ENCODE measurements at regions not wholly inside any gene's neighbourhood (a gene's known extent, or its start where the extent isn't known, plus 50 kb on each side); places are given as distances from the start of the nearest gene placed in this dataset.

DNA sequence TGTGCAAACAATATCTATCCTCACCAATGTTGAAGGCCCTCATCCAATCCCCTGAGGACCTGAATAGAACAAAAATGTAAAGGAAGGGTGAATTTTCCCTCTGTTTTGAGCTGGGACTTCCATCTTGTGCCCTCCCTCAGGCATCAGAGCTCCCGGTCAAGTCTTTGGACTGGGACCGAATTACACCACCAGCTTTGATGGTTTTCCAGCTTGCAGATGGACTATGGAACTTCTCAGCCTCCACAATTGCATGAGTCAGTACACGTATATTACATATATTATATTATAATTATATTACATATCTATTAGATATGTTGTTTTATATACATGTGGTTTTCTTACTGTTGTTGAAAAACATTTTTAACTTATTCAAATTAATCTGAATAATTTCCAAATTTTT is 496.4 kb downstream of the CMPK2 start:
- no peak for DNase-seq

DNA sequence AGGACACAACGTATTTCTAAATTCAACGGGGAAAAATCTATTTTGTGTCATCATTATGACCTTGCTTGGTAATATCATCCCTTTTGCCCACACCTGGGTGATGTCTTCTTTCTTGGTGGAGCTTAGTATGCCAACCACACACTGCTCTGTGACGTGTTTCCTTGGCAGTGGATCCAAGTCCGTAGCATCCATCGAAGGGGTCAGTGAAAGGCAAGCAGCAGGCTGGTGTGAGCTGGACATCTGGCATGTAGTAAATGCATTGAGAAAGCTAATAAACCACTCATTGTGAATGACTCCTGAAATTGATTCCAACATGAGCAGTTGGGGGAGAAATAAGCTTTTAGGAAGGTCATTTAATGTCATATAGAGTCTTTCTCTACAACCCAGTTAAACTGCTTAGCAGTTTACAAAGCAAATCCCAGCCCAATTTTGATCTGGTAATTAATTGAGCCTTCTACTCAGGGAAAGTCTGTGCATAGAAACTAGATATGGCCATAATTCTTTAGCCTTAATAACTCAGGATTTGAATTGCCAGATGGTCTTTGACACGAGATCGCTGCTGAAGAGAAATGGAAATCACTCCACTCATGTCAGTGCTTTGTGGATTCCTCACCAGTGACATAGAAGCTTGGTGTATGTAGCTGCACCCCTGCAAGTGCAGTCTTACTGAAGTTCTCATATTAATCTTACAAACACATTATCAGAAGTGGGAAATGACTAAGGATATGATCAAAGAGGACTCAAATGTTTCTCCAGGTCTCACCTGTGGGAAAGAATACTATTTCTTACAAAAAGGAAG is 494.8 kb downstream of the CMPK2 start:
- DNase-seq: no peak

DNA sequence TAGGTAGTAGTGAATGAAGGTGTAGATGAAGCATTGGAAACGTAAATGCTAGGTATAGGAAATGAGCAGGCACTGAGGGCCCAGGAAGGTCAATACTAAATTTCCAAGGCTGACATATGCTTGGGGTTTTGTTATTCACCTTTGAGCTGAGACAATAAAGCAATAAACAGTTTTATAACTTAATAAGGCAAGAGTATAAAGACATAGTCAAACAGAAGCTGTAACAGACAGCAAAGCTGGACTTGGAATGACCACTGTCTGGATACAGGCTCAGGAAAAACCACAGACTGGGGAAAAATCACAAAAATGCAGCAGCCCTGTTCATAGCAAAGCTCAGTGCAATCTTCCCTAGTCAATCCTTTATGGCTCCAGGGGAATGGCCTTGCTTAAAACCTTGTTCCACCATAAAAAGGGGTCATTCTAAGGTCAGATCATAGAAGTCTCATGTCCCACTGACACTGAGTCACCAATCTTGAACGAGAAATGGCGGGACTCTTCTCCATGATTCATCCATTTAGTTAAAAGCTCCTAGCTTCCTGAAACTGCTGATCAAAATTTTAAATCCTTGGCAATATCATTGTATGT is 493.3 kb downstream of the CMPK2 start:
- DNase-seq: no peak

DNA sequence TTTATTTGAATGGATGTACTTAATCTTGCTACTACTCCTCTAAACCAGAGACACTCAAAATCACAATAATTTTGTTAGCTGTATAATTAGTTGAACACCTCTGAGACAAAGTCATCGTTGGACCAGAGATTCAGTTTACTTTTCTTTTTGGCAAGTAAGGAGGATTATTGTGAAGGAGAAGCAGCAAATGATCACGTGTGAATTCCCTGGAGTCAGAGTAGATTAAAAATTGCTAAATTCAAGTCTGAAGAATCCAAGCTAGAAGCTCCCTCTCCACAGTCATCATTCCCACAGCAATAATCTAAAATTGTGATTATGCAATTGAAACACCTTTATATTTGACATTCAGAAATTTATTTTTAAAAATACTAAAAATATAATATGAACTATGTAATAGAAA is 484.4 kb downstream of the CMPK2 start:
- DNase-seq: no peak

DNA sequence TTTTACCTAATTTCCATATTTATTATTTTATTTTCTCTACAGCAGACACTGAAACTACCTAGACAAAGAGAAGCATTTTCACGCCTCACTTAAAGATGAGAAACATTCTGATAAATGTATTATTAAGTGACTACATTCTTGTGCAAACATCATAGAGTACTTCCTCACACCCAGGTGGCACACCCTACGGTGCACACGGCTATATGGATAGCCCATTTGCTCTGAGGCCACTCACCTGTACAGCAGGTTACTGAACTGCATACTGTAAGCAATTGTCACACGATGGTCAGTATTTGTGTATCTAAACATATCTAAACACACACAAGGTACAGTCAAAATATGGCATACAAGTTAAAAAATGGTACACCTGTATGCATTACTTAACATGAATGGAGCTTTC is 481.4 kb downstream of the CMPK2 start:
- DNase-seq: no peak

DNA sequence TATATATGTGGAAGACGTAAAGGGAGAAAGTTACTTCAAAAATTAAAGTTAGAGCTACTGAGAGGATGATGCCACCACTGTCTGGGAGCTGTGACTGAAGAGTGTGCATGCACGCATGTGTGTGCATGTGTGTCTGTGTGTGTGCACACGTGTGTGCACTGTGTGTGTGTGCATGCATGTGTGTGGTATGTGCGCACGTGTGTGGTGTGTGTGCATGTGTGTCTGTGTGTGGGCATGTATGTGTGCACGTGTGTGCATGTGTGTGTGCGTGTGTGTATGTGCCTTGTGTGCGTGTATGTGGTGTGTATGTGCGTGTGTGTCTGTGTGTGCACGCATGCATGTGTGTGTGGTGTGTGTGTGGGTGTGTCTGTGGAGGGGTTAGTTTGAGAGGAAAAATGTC is 473.4 kb downstream of the CMPK2 start:
- DNase-seq: no peak

DNA sequence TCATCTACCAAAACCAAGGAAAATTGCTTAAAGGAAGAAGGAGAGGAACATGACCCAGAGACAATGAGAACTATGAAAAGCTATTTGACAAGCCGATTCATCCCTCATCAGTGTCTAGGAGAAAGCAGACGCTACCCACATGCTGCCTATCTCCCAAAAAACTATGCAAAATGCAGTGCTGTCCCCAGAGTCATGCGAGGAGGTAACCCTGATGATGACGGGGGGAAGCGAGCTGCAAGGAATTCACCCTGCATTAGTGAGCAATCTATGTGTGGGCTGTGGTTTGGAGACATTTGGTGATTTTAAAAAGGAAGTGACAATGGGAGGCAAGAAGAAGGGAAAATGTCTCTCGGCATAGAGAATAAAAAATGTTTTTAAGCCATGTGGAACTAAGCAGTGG is 472.7 kb downstream of the CMPK2 start:
- DNase-seq: no peak

DNA sequence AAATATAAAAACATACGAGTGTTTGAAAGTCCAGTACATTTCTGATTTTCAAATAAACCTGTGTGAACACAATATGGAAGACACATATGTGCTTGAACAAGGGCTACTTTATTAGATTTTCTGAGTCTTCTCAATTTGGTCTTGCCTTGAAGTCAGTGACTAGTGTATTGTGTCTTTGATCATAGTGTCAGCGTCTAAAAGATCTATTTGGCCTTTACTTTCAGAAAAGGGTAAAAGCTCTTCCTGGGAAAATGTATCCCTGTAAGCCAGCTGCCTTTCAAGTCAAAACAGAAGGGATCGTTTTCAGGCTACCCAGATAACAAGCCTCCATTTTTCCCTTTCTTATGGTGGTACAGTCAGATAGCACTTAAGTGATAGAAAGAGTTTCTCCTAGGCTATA is 471.9 kb downstream of the CMPK2 start:
- no peak for DNase-seq

DNA sequence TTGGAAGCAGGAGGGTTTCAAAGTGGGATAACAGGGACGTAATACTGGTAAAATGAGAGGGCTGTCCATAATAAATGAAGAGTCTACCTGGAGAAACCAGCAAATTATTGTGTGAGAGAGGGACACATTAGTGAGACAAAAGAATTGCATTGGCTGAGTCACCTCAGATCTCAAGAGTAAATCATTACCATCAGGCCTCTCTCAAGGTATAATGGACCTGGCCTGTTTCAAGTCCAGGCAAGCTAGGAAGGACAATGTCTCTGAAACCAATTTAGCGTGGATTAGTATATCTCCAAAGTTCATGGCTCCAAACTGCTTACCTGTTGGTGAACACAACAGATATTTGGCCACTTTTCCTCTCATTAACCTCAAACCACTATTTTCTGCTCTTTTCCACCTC is 471.4 kb downstream of the CMPK2 start:
- no peak for DNase-seq

DNA sequence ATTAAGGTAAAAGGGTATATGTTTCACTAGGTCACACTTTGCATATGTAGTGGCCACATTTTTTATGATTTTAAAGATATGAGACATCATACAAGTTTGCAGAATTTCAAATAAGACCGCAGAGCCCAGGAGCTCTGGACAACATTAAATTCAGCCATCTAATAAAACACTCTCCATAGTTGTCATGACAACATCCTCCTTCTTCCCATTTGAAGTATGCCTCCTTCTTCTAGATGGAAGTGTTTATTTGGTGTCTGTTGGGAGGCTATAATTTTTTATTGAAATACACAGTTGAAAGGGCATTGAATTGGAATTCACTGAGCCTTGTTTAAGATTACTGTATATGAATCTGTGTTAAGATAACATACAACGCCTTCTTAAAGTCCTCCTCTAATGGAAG is 467.3 kb downstream of the CMPK2 start:
- DNase-seq: no peak

DNA sequence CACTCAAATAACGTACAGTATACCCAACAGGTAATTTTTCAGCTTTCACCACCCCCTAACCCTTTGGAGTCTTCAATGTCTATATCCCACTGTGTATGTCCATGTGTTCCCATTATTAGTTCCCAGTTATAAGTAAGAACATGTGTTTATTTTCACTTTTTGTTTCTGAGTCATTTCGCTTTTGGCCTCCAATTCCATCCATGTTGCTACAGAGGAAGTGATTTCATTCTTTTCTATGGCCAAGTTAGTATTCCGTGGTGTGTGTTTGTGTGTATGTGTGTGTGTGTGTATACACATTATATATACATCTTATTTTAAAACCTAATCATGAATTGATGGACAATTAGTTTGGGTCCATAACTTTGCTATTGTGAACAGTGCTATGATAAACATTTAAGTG is 464.4 kb downstream of the CMPK2 start:
- DNase-seq: no peak

DNA sequence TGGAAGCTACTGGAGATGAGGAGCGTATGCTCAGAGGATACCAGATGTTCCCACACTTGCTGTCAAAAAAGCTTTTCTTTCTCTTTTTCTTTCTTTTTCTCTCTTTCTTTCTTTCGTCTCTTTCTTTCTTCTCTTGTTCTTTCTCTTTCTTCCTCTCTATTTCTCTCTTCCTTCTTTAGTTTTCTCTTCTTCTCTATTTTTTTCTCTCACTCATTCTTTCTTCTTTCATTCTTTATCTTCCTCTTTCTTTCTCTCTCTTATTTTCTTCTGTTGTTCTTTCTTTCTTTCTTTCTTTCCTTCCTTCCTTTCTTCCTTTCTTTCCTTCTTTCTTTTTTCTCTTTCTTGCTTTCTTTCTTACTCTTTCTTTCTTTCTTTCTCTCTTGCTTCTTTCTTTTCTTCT is 457.6 kb downstream of the CMPK2 start:
- no peak for DNase-seq

DNA sequence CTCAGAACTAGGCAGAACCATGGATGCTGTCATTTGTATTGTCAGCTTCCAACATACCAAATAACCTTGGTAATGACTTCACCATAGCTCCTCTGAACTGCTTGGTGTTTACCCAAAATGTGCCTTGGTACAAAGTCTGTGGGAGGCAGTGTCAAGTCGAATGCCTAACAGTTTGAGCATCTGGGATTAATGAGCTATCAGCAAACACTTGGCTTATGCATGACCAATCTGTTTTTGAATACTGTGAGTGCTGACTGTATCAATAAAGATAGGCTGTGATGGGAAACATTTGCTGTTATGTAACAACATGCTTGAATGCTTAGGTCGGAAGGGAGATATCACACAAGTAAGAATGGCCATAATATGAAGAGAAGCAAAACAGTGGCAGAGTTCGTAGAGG is 455.4 kb downstream of the CMPK2 start:
- DNase-seq: no peak

DNA sequence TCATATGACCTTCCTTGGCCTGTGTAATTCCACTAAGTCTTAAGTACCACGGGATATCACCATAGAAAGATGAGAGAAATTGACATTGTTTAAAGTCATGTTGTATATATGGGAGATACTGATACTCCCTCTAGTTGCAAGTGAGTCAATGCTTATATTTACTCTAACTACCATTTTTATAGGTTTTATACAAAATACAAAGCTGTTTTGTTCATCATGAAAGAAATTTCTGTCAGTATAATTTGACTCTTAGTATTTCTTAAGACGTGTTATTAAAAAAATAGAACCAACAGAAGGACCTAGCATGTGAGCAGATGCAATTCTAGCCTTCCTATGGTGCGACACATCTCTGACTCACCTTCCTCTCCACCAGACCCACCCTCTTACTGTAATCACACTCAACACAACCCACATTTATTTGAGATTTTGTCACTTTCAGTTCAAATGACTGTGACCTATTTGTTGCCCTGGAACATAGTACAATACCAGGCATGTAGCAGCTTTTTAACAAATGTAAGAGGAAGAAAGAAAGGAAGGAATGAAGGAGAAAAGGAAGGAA is 453.1 kb downstream of the CMPK2 start:
- DNase-seq: no peak

DNA sequence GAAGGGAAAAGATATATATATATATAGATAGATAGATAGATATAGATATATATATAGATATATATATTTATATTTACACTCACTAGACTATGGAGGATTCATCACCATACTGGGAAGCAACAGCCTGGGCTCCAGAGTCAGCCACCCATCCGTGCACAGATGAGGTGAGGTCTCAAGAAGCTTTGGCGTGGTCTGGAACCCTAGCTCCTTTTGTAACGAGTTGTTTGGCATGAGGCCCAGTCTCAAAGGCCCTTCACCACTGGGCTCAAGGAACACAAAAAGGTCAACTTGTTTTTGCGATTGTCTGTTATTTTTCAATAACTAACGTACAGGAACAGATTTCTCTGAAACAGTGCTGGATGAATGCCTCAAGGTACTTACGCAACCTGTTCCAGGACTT is 448.7 kb downstream of the CMPK2 start:
- no peak for DNase-seq

DNA sequence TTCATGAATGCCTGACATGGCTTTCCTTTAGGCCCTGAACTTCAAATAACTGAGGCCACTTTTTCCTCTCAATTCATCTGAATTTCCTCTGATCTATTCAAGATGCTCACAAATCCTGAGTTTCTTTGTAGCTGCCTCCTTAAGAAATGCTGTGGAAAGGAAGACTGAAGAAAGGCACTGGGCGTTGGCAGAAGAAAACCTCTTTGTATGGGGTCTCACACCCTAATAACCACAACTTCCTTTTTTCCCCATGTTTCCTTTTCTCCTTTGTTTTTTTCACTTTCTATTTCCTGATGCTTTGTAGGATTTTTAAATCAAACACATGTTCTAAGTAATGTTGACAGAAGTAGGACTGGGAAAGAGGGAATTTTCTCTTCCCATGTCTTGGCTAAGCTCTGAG is 447.4 kb downstream of the CMPK2 start:
- no peak for DNase-seq

DNA sequence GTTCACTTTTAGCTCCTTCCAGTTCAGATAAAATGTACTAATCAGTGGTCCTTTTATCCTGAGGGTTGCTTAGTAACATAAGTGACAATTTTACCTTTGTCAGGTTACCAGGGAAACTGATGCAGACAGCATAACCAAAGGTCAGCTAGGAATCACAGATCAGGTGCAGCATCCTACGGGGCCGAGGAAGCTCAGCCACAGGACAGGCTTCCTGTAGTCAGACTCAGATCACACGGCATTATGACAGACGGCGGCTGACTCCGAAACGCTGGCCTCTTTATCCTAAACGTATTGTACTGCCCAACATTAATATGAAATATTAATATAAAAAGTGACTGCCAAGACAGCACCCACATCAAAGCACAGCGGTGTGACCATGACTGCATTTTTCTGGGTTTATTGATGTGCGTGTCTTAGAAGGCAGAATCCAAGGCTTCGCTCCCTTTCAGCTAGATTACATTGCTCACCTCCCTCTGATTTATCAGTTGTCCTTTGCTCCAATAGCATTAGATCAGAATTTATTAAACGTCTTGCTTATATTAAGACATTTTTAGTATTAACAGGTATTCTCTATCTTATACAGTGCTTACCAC is 444.5 kb downstream of the CMPK2 start:
- no peak for DNase-seq

DNA sequence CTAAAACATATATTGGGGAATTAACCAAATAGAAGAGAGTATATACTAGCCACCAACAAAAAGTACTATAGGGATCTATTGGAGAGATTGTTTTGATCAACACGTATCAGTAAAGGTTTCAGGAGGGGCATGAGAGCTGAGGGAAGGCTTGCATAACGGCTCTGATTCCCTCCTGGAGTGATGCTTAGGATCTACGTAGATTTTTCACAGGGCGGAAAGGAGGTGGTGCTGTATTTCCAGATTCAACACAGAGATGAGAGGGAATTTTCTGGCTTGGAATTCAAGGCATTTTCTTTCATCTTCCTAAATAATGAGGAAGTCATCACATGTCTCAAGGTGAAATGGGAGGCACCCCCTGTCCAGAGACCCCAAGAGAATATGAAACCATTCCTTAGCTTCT is 443.8 kb downstream of the CMPK2 start:
- DNase-seq: no peak

DNA sequence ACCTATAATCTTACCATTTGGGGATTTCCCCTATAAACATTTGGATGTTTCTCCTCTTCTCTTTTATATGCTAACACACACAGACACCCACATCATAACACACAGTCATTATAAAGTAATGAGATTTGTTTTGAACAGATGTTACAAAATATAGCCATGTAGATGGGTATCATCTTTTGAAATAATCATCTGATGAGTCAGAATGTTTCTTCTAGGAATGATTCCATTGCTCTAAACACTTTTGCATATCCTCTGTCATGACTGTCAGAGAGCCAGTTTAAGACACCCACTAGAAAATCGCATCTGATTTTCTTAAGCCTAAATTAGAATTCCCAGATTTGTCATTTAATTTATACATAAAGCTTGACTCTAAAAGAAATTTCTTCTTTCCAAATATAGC is 442.6 kb downstream of the CMPK2 start:
- DNase-seq: no peak

DNA sequence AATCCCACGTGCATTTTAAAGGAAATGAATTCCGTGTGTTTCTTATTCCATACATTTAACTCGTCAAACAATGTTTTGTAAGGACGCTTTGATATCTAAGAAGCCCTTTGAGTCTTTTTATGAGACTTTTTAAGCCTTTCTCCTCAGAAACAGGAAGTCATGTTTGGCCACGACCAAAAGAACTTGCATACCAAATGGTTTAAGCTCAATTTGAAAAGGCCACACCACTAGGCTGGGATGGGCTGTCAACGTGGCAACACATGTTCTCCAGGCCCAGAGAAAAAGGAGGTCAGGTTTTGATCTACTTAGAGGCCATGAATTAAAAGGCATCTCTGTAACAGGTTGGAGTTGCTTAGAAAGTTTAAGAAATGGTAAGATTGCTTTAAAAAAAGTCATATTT is 441.8 kb downstream of the CMPK2 start:
- no peak for DNase-seq

DNA sequence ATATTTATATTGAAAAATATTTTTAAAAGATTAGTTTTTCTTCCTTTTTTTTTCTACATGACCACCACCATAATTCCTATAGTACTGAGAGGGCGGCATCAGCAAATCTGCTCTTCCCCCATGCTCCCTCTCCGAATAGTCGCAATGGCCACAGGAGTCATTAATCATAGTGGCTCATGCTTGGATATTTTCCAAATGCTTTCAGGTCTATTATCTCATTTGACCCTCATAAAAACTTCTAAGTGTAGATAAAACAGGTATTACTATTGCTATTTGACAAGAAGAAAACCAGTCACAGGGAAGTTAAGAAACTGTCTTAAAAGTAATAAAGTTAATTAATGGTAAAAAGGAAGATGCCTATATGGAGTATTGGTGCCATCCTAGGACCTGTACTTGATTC is 440.7 kb downstream of the CMPK2 start:
- DNase-seq: no peak

DNA sequence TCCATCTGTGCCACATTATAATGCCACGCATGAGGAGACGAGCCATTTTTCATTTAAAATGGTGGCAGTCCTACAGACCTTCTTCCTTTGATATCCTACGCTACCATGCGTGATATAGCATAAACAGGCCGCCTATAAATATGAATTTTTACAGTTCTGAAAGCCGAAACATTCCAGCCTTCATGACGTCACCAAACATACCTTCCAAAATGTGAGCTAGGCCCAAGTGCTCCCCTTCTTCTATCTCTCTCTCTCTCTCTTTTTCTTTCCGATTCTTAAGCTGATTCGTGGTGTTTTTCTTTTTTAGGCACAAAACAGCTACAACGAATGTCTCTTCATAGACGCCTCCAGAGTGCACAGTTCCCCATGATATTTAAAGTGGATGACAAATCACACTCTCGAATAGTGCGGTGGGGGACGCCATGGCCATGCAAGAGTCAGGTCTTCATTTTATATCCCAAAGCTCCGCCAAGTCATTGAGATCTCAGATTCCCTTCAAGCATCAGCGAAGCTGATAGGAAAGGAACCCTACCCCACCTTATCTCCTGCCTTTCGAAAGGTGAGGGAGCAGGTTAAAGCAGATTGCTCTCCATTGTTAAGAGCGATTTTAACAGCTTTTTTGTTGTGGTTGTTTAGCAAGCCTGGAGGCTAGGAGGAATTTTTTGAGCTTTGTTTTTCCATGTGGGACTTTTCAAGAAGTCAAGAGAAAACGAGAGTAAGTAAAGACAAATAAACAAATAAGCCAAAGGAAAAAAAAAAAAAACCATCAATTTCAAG is 436.3 kb downstream of the CMPK2 start:
- DNase-seq: no peak

DNA sequence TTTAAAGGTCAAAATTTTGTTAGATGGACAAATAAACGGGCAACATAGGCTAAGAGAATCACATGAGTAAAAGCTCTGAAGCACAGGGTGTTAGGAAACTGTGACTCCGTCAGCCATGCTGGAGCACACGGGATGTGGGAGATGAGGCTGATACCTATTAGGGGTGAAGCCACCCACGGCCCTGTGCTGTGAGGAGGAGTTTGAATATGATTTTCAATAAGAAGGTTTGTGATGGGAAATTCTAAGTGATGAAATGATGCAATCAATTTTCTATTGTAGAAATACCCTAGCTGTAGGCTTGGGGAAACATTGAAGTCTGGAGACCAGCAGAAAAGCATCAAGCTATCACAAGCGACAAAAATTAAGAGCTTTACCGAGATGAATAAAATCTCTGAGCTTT is 431.3 kb downstream of the CMPK2 start:
- no peak for DNase-seq

DNA sequence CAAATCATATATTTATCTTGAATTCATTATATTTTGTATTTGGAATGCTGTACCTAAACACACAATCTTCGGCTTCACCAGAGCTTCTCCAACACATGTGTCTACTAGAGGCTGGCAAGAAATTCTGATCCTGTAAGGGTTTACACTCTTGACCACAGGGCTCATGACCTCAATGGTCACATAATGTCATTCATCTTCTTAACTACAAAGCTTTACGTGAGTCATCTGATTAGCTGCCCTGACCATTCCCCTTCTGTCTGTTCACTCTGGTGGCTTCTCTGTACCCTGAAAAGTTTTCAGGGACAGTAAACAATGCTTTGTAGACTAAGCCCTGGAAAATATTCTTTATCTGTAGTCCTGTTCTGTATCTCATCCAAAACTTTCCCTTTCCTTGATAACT is 423.9 kb downstream of the CMPK2 start:
- DNase-seq: no peak

Data from activated naive CD4-positive, alpha-beta T cell treated with Interleukin-2 at 50 U/mL for 16 hours (primary cell).